ENCODE measurements at regions not wholly inside any gene's neighbourhood (a gene's known extent, or its start where the extent isn't known, plus 50 kb on each side); places are given as distances from the start of the nearest gene placed in this dataset.

- DNase-seq (ENCODE audit: low read depth), result no peak
Measured at GRCh38 chr10:57790703-57791102, 477.0 kb downstream of the IPMK start.

GRCh38 chr10:57788117-57788516 lies 479.6 kb downstream of the IPMK start:
- DNase-seq (ENCODE audit: low read depth), result no peak

- no peak for DNase-seq (ENCODE audit: low read depth)
Measured at GRCh38 chr10:57786850-57787750, 480.6 kb downstream of the IPMK start.

GRCh38 chr10:57786331-57786730 lies 481.4 kb downstream of the IPMK start:
- DNase-seq (ENCODE audit: low read depth), result no peak

- no peak for DNase-seq (ENCODE audit: low read depth)
Measured at GRCh38 chr10:57785546-57785945, 482.1 kb downstream of the IPMK start.

- no peak for DNase-seq (ENCODE audit: low read depth)
Measured at GRCh38 chr10:57785068-57785467, 482.6 kb downstream of the IPMK start.

- no peak for DNase-seq (ENCODE audit: low read depth)
Measured at GRCh38 chr10:57776688-57777432, 490.8 kb downstream of the IPMK start.

- DNase-seq (ENCODE audit: low read depth), result no peak
Measured at GRCh38 chr10:57775250-57775649, 492.4 kb downstream of the IPMK start.

GRCh38 chr10:57769298-57769697 lies 498.4 kb downstream of the IPMK start:
- no peak for DNase-seq (ENCODE audit: low read depth)

- DNase-seq (ENCODE audit: low read depth), result no peak
Measured at GRCh38 chr10:57759777-57760176, 507.9 kb downstream of the IPMK start.

- no peak for DNase-seq (ENCODE audit: low read depth)
Measured at GRCh38 chr10:57754803-57755202, 512.9 kb downstream of the IPMK start.

GRCh38 chr10:57743711-57744110 lies 524.0 kb downstream of the IPMK start:
- no peak for DNase-seq (ENCODE audit: low read depth)

- DNase-seq (ENCODE audit: low read depth), result no peak
Measured at GRCh38 chr10:57741751-57742150, 525.9 kb downstream of the IPMK start.

GRCh38 chr10:57723305-57723704 lies 544.4 kb downstream of the IPMK start:
- DNase-seq (ENCODE audit: low read depth), result no peak

- peak; percentile 50 for DNase-seq (ENCODE audit: low read depth)
Measured at GRCh38 chr10:57716884-57717283, 550.8 kb downstream of the IPMK start.

- no peak for DNase-seq (ENCODE audit: low read depth)
Measured at GRCh38 chr10:57715233-57715632, 552.5 kb downstream of the IPMK start.

- no peak for DNase-seq (ENCODE audit: low read depth)
Measured at GRCh38 chr10:57707300-57707658, 560.4 kb downstream of the IPMK start.

- no peak for DNase-seq (ENCODE audit: low read depth)
Measured at GRCh38 chr10:57706576-57707299, 561.0 kb downstream of the IPMK start.

GRCh38 chr10:57706016-57706415 lies 561.7 kb downstream of the IPMK start:
- DNase-seq (ENCODE audit: low read depth), result no peak

- DNase-seq (ENCODE audit: low read depth), result peak; percentile 9
Measured at GRCh38 chr10:57699944-57700343, 567.8 kb downstream of the IPMK start.

- peak; percentile 92 for DNase-seq (ENCODE audit: low read depth)
Measured at GRCh38 chr10:57696641-57697040, 571.1 kb downstream of the IPMK start.

- DNase-seq (ENCODE audit: low read depth), result peak; percentile 70
Measured at GRCh38 chr10:57694956-57695608, 572.6 kb downstream of the IPMK start.
